ENCODE measurements at regions not wholly inside any gene's neighbourhood (a gene's known extent, or its start where the extent isn't known, plus 50 kb on each side); places are given as distances from the start of the nearest gene placed in this dataset.

DNA sequence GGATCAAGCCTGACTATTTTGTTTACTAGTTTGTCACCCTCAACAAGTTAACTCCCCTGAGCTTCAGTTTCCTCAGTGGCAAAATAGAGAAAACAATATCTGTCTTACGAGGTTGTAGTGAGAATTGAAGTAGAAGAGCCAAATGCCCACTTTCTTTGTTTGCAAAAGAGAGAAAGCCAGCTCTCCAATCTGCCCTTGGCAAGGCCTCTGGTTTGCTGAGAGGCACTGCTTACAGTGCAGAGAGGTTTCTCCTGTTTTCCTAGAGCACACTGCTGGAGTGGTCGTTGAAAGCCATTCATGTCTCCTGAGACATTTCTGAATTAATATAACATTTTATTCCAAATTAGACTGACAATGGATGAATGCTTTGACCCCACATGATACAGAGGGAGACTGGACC lies 260.5 kb upstream of the IGF1R start (continued):
- TF ChIP-seq, protein P1, sequence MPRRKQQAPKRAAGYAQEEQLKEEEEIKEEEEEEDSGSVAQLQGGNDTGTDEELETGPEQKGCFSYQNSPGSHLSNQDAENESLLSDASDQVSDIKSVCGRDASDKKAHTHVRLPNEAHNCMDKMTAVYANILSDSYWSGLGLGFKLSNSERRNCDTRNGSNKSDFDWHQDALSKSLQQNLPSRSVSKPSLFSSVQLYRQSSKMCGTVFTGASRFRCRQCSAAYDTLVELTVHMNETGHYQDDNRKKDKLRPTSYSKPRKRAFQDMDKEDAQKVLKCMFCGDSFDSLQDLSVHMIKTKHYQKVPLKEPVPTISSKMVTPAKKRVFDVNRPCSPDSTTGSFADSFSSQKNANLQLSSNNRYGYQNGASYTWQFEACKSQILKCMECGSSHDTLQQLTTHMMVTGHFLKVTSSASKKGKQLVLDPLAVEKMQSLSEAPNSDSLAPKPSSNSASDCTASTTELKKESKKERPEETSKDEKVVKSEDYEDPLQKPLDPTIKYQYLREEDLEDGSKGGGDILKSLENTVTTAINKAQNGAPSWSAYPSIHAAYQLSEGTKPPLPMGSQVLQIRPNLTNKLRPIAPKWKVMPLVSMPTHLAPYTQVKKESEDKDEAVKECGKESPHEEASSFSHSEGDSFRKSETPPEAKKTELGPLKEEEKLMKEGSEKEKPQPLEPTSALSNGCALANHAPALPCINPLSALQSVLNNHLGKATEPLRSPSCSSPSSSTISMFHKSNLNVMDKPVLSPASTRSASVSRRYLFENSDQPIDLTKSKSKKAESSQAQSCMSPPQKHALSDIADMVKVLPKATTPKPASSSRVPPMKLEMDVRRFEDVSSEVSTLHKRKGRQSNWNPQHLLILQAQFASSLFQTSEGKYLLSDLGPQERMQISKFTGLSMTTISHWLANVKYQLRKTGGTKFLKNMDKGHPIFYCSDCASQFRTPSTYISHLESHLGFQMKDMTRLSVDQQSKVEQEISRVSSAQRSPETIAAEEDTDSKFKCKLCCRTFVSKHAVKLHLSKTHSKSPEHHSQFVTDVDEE (CRISPR knock-in tag; IDR thresholded peaks at IDR 0.05), result no peak

DNA sequence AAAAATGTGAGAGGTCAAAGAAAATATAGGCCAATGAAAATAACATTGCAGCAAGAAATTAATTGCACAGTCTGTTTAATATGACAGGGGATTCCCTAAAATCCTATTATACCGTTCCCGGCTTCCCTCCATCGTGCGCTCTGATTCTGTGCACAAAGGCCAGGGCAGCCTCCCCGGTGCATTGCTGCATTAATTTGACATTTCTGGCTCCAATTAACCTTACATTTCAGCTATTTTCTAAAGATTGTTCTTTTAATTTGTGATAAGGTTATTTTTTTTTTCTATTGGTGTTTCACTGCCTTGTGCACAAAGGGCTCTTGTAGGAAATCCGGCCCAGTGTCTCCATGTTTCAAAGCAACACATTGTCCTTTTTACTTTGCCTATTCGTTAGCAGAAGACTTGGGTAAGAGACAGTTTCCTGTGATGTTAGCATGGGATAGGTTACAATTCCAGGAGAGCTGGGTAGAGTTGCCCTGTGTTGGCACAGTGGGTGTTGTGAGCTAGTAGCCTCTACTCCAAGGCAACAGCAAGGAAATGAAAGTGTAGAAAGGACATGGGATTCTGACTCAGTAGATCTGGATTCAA lies 257.3 kb upstream of the IGF1R start:
- ATAC-seq, result no peak
- TF ChIP-seq ZFP3 (CRISPR knock-in tag; IDR thresholded peaks at IDR 0.05) (no peak), ZC3H10 (CRISPR knock-in tag; IDR thresholded peaks at IDR 0.05) (no peak), CREB5 (CRISPR knock-in tag; IDR thresholded peaks at IDR 0.05; ENCODE audit: low read depth) (no peak), CSDC2 (CRISPR knock-in tag; IDR thresholded peaks at IDR 0.05) (no peak), ARNTL (CRISPR knock-in tag; IDR thresholded peaks at IDR 0.05; ENCODE audit: borderline replicate concordance, low read depth) (no peak), RARB (CRISPR knock-in tag; IDR thresholded peaks at IDR 0.05) (no peak), ESRRG (CRISPR knock-in tag; IDR thresholded peaks at IDR 0.05) (no peak)
- TF ChIP-seq, protein P2, sequence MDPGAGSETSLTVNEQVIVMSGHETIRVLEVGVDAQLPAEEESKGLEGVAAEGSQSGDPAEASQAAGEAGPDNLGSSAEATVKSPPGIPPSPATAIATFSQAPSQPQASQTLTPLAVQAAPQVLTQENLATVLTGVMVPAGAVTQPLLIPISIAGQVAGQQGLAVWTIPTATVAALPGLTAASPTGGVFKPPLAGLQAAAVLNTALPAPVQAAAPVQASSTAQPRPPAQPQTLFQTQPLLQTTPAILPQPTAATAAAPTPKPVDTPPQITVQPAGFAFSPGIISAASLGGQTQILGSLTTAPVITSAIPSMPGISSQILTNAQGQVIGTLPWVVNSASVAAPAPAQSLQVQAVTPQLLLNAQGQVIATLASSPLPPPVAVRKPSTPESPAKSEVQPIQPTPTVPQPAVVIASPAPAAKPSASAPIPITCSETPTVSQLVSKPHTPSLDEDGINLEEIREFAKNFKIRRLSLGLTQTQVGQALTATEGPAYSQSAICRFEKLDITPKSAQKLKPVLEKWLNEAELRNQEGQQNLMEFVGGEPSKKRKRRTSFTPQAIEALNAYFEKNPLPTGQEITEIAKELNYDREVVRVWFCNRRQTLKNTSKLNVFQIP (CRISPR knock-in tag; IDR thresholded peaks at IDR 0.05; ENCODE audit: borderline replicate concordance, low read depth), result no peak
- TF ChIP-seq, protein P1 (CRISPR knock-in tag; IDR thresholded peaks at IDR 0.05), result no peak
- TF ChIP-seq, protein P3, sequence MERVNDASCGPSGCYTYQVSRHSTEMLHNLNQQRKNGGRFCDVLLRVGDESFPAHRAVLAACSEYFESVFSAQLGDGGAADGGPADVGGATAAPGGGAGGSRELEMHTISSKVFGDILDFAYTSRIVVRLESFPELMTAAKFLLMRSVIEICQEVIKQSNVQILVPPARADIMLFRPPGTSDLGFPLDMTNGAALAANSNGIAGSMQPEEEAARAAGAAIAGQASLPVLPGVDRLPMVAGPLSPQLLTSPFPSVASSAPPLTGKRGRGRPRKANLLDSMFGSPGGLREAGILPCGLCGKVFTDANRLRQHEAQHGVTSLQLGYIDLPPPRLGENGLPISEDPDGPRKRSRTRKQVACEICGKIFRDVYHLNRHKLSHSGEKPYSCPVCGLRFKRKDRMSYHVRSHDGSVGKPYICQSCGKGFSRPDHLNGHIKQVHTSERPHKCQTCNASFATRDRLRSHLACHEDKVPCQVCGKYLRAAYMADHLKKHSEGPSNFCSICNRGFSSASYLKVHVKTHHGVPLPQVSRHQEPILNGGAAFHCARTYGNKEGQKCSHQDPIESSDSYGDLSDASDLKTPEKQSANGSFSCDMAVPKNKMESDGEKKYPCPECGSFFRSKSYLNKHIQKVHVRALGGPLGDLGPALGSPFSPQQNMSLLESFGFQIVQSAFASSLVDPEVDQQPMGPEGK (CRISPR knock-in tag; IDR thresholded peaks at IDR 0.05; ENCODE audit: borderline replicate concordance), result no peak

DNA sequence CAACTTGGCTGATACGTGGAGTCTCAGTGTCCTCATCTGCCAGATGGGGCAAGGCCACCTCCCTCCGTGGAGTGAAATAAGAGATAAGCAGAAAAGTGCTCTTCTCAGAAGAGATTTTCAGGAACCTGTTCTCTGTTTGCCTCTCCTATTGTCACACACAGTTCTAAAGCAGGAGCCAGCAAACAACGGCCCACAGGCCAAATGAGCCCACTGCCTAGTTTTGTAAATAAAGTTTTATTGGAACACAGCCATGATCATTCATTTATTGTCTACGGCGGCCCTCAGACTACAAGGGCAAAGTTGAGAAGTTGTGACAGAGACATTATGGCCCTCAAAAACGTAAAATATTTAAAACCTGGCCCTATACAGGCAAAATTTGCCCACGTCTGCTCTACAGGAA lies 256.8 kb upstream of the IGF1R start:
- no peak for TF ChIP-seq CSRNP3 (CRISPR knock-in tag; IDR thresholded peaks at IDR 0.05)
- no peak for ATAC-seq

- TF ChIP-seq CSRNP3 (CRISPR knock-in tag; IDR thresholded peaks at IDR 0.05) (no peak), RARB (CRISPR knock-in tag; IDR thresholded peaks at IDR 0.05) (no peak), ISL1 (CRISPR knock-in tag; IDR thresholded peaks at IDR 0.05) (no peak), ESRRG (CRISPR knock-in tag; IDR thresholded peaks at IDR 0.05) (no peak), GLIS3 (CRISPR knock-in tag; IDR thresholded peaks at IDR 0.05) (no peak), PPARA (CRISPR knock-in tag; IDR thresholded peaks at IDR 0.05; ENCODE audit: borderline replicate concordance) (no peak), CREB5 (CRISPR knock-in tag; IDR thresholded peaks at IDR 0.05; ENCODE audit: low read depth) (no peak), ZFP30 (CRISPR knock-in tag; IDR thresholded peaks at IDR 0.05) (no peak), TCF4 (CRISPR knock-in tag; IDR thresholded peaks at IDR 0.05; ENCODE audit: borderline replicate concordance) (no peak), ARNTL (CRISPR knock-in tag; IDR thresholded peaks at IDR 0.05; ENCODE audit: borderline replicate concordance, low read depth) (no peak), ZNF70 (CRISPR knock-in tag; IDR thresholded peaks at IDR 0.05) (no peak), ZFP3 (CRISPR knock-in tag; IDR thresholded peaks at IDR 0.05) (no peak)
- TF ChIP-seq, protein P2 (CRISPR knock-in tag; IDR thresholded peaks at IDR 0.05; ENCODE audit: borderline replicate concordance, low read depth), result no peak
- no peak for ATAC-seq
Measured at GRCh38 chr15:98393471-98393870, 254.9 kb upstream of the IGF1R start.
